Right lobe of liver (tissue), 4 donors: ENCODE measurements at regions not wholly inside any gene's neighbourhood (a gene's known extent, or its start where the extent isn't known, plus 50 kb on each side); places are given as distances from the start of the nearest gene placed in this dataset.

ENCODE experiments used
- POLR2A ChIP-seq: fragments of 450-650 bp; IDR thresholded peaks from one replicate; pipeline ENCODE4 v1.6.1; 2017; ENCODE audit warnings: antibody characterized with exemption, mild to moderate bottlenecking
- TF ChIP-seq, protein P1 (sequence below), 4 donors: fragments of 200-600 bp in 3 of 4; fragments of 450-650 bp in 1 of 4; IDR thresholded peaks; one replicate each; pipeline versions ENCODE4 v1.5.1 to v1.8.0; 2016 to 2022; ENCODE audit warnings: antibody characterized with exemption in 4 of 4, mild to moderate bottlenecking in 2 of 4
- donor health status: DM: no; HTN: no; CAD: no.
- donor health status: DM: no; HTN: no; CAD: no.
- donor health status: DM: no; HTN: yes; CAD: no.

DNA sequence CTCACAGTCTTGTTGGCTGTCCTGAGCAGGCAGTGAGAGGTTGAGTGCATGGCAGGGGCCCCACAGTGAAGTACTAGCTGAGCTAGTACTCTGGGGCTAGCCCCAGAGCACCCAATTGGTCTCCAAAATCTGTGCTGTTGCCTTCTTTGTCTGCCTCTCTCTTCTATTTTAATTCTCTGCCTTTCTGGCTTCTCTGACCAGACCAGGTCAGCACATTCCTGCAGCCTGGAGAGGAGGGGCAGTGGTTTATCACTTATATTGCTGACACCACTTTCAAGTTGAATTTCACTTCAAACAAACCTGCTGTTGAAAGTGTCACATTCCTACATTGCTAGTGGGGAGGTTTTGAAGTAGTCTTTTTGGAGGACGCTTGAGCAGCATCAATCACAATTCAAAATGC is 628.7 kb downstream of the PTPRU start:
- TF ChIP-seq, protein P1, sequence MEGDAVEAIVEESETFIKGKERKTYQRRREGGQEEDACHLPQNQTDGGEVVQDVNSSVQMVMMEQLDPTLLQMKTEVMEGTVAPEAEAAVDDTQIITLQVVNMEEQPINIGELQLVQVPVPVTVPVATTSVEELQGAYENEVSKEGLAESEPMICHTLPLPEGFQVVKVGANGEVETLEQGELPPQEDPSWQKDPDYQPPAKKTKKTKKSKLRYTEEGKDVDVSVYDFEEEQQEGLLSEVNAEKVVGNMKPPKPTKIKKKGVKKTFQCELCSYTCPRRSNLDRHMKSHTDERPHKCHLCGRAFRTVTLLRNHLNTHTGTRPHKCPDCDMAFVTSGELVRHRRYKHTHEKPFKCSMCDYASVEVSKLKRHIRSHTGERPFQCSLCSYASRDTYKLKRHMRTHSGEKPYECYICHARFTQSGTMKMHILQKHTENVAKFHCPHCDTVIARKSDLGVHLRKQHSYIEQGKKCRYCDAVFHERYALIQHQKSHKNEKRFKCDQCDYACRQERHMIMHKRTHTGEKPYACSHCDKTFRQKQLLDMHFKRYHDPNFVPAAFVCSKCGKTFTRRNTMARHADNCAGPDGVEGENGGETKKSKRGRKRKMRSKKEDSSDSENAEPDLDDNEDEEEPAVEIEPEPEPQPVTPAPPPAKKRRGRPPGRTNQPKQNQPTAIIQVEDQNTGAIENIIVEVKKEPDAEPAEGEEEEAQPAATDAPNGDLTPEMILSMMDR (IDR thresholded peaks at IDR 0.05) = no peak
- no peak for TF ChIP-seq POLR2A
